K562 (cell line): ENCODE measurements at regions not wholly inside any gene's neighbourhood (a gene's known extent, or its start where the extent isn't known, plus 50 kb on each side); places are given as distances from the start of the nearest gene placed in this dataset.
A peak's percentile ranks its signal among the peaks of the same experiment; 100 is the strongest.

Source experiments
- ATAC-seq: fragments of 200-7000 bp; cut with Tn5 transposase; 3 replicates; pipeline ENCODE4 v1.9.1; 2020; ENCODE audit warnings: moderate library complexity
- BruUV-seq: library from RNA; stranded (reverse); fragments of 400-500 nt; replicated peaks from 2 replicates; lab custom pipeline; 2021; lab: Mats Ljungman, UMichigan
- CTCF ChIA-PET: fragments of 300-600 bp; formaldehyde crosslinking; extraction: SDS; loops from one replicate; lab custom pipeline; 2021; ENCODE audit warnings: low intra/inter-chr PET ratio; lab: Yijun Ruan, JAX
- POLR2A ChIA-PET: fragments of 300-600, 350-650 bp; sonication (Branson Sonifier 250); formaldehyde crosslinking; extraction: SDS; loops from one replicate; lab custom pipeline; 2021; ENCODE audit warnings: antibody characterized with exemption, inconsistent platforms; lab: Yijun Ruan, JAX
- DNase-seq, 4 experiments: peaks; one replicate each; pipeline versions ENCODE4 v3.0.0 to v3.0.0-alpha.2; 2011 to 2018; ENCODE audit warnings: low spot score in 3 of 4, mixed read lengths in 3 of 4; ENCODE audit errors: extremely low read depth in 1 of 4
- FAIRE-seq: peaks from 2 replicates; lab custom pipeline; 2011; peaks lifted over from hg19 to GRCh38; lab: Jason Lieb, UNC
- H2AFZ ChIP-seq: 2 replicates; pipeline ENCODE4 v1.6.0; 2011; ENCODE audit warnings: low read depth, low read length, control low read depth, inconsistent platforms
- H3K27ac ChIP-seq: fragments of 200-600 bp; 3 replicates; pipeline ENCODE4 v1.8.0; 2011; ENCODE audit warnings: low read depth, mild to moderate bottlenecking, control low read depth, inconsistent platforms, low read length, moderate library complexity, mixed read lengths; ENCODE audit errors: extremely low read depth
- H3K27me3 ChIP-seq, 2 experiments: fragments of 300-600 bp in 1 of 2; 2 replicates in 1 of 2; 3 replicates in 1 of 2; pipeline versions ENCODE4 v1.6.0 to v1.8.0; 2011; ENCODE audit warnings: inconsistent platforms in 2 of 2, low read length in 2 of 2, mild to moderate bottlenecking in 1 of 2, mixed read lengths in 1 of 2, moderate library complexity in 1 of 2; ENCODE audit not compliant: control insufficient read depth in 2 of 2, insufficient read depth in 2 of 2
- H3K36me3 ChIP-seq: fragments of 300-600 bp; 3 replicates; pipeline ENCODE4 v1.8.0; 2011; ENCODE audit warnings: mild to moderate bottlenecking, low read length, inconsistent platforms; ENCODE audit not compliant: control insufficient read depth, insufficient read depth
- H3K4me1 ChIP-seq, 2 experiments: fragments of 200-600 bp in 1 of 2; replicated peaks in 1 of 2; 2 replicates in 1 of 2; 3 replicates in 1 of 2; pipeline versions ENCODE4 v1.5.1 to v1.8.0; 2011; ENCODE audit warnings: inconsistent platforms in 2 of 2, low read length in 2 of 2, mild to moderate bottlenecking in 1 of 2, mixed read lengths in 1 of 2, moderate library complexity in 1 of 2; ENCODE audit not compliant: control insufficient read depth in 2 of 2, insufficient read depth in 2 of 2
- H3K4me2 ChIP-seq: 2 replicates; pipeline ENCODE4 v1.6.1; 2011; ENCODE audit warnings: low read length, control low read depth, inconsistent platforms, mixed read lengths; ENCODE audit not compliant: insufficient read depth
- H3K4me3 ChIP-seq: fragments of 200-600 bp; sonication (generic), shearing (Covaris generic); 2 replicates; pipeline ENCODE4 v1.5.1; 2016; ENCODE audit warnings: control low read depth, inconsistent platforms
- H3K79me2 ChIP-seq: fragments of 200-600 bp; 3 replicates; pipeline ENCODE4 v1.8.0; 2011; ENCODE audit warnings: low read length, inconsistent platforms; ENCODE audit not compliant: control insufficient read depth, insufficient read depth
- H3K9ac ChIP-seq, 2 experiments: 2 replicates each; pipeline versions ENCODE4 v1.6.0 to v1.6.1; 2011; ENCODE audit warnings: low read depth in 2 of 2, low read length in 2 of 2, control low read depth in 1 of 2, inconsistent platforms in 1 of 2, mild to moderate bottlenecking in 1 of 2, mixed read lengths in 1 of 2; ENCODE audit not compliant: insufficient read depth in 1 of 2
- H3K9me1 ChIP-seq: one replicate; pipeline ENCODE4 v1.6.0; 2011; ENCODE audit warnings: inconsistent platforms, mild to moderate bottlenecking, low read length, moderate library complexity; ENCODE audit not compliant: control insufficient read depth, insufficient read depth
- H3K9me3 ChIP-seq: replicated peaks from 2 replicates; pipeline ENCODE4 v1.5.1; 2011; ENCODE audit warnings: low read depth, low read length, inconsistent platforms; ENCODE audit not compliant: control insufficient read depth, insufficient read depth
- H4K20me1 ChIP-seq: replicated peaks from 2 replicates; pipeline ENCODE4 v1.6.1; 2011; ENCODE audit warnings: low read length, inconsistent platforms, mixed read lengths; ENCODE audit not compliant: control insufficient read depth, insufficient read depth
- CBX1 ChIP-seq: sonication (generic); IDR thresholded peaks from 2 replicates; pipeline ENCODE4 v1.6.1; 2016; ENCODE audit warnings: antibody characterized with exemption, low read depth, mild to moderate bottlenecking
- CREB3 ChIP-seq: fragments of 450-650 bp; conservative IDR thresholded peaks from 2 replicates; pipeline ENCODE4 v1.6.1; 2016; ENCODE audit warnings: missing genetic modification characterization, low read depth, mild to moderate bottlenecking, missing compliant biosample characterization, moderate library complexity
- GATAD2A ChIP-seq: fragments of 450-650 bp; IDR thresholded peaks from 2 replicates; pipeline ENCODE4 v1.6.1; 2017
- KAT2B ChIP-seq: IDR thresholded peaks from one replicate; pipeline ENCODE4 v1.6.1; 2012; ENCODE audit warnings: low read depth, mild to moderate bottlenecking, control low read depth, inconsistent platforms, low read length, moderate library complexity
- MECOM ChIP-seq: fragments of 250-450 bp; sonication (Bioruptor Pico); IDR thresholded peaks from 2 replicates; pipeline ENCODE4 v1.8.0; 2022; ENCODE audit warnings: inconsistent platforms
- RERE ChIP-seq: sonication (generic); formaldehyde crosslinking; IDR thresholded peaks from 2 replicates; pipeline ENCODE4 v1.8.0; 2023; ENCODE audit warnings: missing genetic modification reagents, mild to moderate bottlenecking, borderline replicate concordance
- SNIP1 ChIP-seq: fragments of 450-650 bp; IDR thresholded peaks from 2 replicates; pipeline ENCODE4 v1.7.1; 2017; ENCODE audit warnings: low read depth, mild to moderate bottlenecking
- TAF9B ChIP-seq: fragments of 450-650 bp; IDR thresholded peaks from 2 replicates; pipeline ENCODE4 v1.6.1; 2018; ENCODE audit warnings: mild to moderate bottlenecking; ENCODE audit not compliant: partially characterized antibody
- ZNF23 ChIP-seq: fragments of 250-450 bp; sonication (Bioruptor Pico); IDR thresholded peaks from 2 replicates; pipeline ENCODE4 v1.4.0; 2020; ENCODE audit warnings: mild to moderate bottlenecking
- ZNF280A ChIP-seq: fragments of 450-650 bp; IDR thresholded peaks from 2 replicates; pipeline ENCODE4 v1.6.1; 2018; ENCODE audit warnings: mild to moderate bottlenecking, low read depth; ENCODE audit not compliant: partially characterized antibody
- WGBS: fragments of 100-300 bp; shearing (Covaris generic); methylation state at CpG from one replicate; pipeline ENCODE4 v1.1.6; 2016; ENCODE audit warnings: low coverage, mixed read lengths; ENCODE audit not compliant: insufficient coverage; ENCODE audit errors: missing lambda C conversion rate; 5-methylcytosine and 5-hydroxymethylcytosine counted together
- in situ Hi-C: fragments of 300-500 bp; cut with MboI; formaldehyde crosslinking; loops from 4 replicates; pipeline ENCODE4 v1.15.0; 2018; ENCODE audit warnings: inconsistent platforms, mixed read lengths
- intact Hi-C: fragments of 100-400 bp; cut with micrococcal nuclease; formaldehyde crosslinking; loops from 2 replicates; pipeline ENCODE4 v1.14.2; 2022
- TF ChIP-seq, protein P1 (sequence below): sonication (generic); formaldehyde crosslinking; IDR thresholded peaks from 2 replicates; pipeline ENCODE4 v1.8.0; 2022; ENCODE audit warnings: missing genetic modification reagents, mild to moderate bottlenecking, moderate library complexity, borderline replicate concordance
- TF ChIP-seq, protein P2 (sequence below): sonication (generic); formaldehyde crosslinking; IDR thresholded peaks from 2 replicates; pipeline ENCODE4 v1.8.1; 2023; ENCODE audit warnings: mild to moderate bottlenecking, missing genetic modification reagents

DNA sequence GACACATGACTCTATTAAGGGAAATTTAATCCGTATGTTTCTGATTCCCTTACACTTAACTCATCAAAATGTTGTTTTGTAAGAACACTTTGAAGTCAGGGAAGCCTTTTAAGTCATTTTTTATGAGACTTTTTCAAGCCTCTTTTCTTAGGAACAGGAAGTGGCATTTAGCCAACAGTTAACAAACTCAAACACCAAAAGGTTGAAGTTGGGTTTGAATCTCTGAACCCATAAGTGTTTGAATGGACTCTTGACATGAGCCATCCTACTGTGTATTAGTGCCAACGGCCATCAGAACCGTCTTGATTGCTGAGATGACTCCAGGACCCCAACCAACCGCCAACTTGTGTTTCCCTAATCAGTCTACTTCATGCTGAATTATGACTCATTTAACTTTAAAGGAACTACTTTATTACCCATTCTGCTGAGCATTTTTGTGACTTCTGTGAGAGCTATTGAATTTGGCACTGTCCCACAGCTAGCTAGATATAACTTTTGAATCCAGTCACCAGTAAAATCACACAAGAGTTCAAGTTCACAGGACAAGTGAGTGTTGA is 209.1 kb upstream of the FAT1 start:
- H3K4me1 ChIP-seq = no peaks in the 10 kb centered on the region; a peak in 1 of 5 replicates
- H2AFZ ChIP-seq = peak overlapping the region; percentile 56; the same call in 1 of the 2 replicates
- no peaks in the 10 kb centered on the region for H3K9me1 ChIP-seq
- no peaks in the 10 kb centered on the region for H3K36me3 ChIP-seq
- no peaks in the 10 kb centered on the region; the same call in 1 of the 2 replicates for H3K9me3 ChIP-seq
- H3K27ac ChIP-seq = no peak overlapping the region
- POLR2A ChIA-PET = no interaction called here
- peaks cover 0 to 3% of the 10 kb centered on the region in 2 experiments; a peak in 2 of 5 replicates for H3K27me3 ChIP-seq
- H3K4me2 ChIP-seq = no peak overlapping the region
- intact Hi-C loops = no loop called here
- in situ Hi-C loops = no loop called here
- H3K9ac ChIP-seq = no peak overlapping the region
- no peaks in the 10 kb centered on the region for H3K79me2 ChIP-seq
- CTCF ChIA-PET = no interaction called here
- ATAC-seq (no peak), FAIRE-seq (no peak), DNase-seq (no peak)
- no TSS peak for BruUV-seq
- H4K20me1 ChIP-seq = no peaks in the 10 kb centered on the region
- WGBS = 4% methylated on average over 4 of the region's 4 CpGs
- no peak overlapping the region for H3K4me3 ChIP-seq
- TF ChIP-seq GATAD2A (no peak), ZNF280A (no peak), MECOM (CRISPR knock-in tag) (no peak), RERE (CRISPR knock-in tag) (no peak), KAT2B (no peak), CREB3 (tag) (no peak), CBX1 (no peak), ZNF23 (no peak), SNIP1 (no peak), TAF9B (no peak)
- TF ChIP-seq, protein P1, sequence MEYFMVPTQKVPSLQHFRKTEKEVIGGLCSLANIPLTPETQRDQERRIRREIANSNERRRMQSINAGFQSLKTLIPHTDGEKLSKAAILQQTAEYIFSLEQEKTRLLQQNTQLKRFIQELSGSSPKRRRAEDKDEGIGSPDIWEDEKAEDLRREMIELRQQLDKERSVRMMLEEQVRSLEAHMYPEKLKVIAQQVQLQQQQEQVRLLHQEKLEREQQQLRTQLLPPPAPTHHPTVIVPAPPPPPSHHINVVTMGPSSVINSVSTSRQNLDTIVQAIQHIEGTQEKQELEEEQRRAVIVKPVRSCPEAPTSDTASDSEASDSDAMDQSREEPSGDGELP (CRISPR knock-in tag) = no peak
- TF ChIP-seq, protein P2, sequence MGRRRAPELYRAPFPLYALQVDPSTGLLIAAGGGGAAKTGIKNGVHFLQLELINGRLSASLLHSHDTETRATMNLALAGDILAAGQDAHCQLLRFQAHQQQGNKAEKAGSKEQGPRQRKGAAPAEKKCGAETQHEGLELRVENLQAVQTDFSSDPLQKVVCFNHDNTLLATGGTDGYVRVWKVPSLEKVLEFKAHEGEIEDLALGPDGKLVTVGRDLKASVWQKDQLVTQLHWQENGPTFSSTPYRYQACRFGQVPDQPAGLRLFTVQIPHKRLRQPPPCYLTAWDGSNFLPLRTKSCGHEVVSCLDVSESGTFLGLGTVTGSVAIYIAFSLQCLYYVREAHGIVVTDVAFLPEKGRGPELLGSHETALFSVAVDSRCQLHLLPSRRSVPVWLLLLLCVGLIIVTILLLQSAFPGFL (CRISPR knock-in tag) = no peak
